GM12892 (cell line): ENCODE measurements at regions not wholly inside any gene's neighbourhood (a gene's known extent, or its start where the extent isn't known, plus 50 kb on each side); places are given as distances from the start of the nearest gene placed in this dataset.

Experiments
- POLR2A ChIP-seq: IDR thresholded peaks from 2 replicates; pipeline ENCODE4 v1.6.1; 2011; ENCODE audit warnings: low read depth, low read length, control low read depth
- POLR2AphosphoS5 ChIP-seq: IDR thresholded peaks from 2 replicates; pipeline ENCODE4 v1.6.1; 2011; ENCODE audit warnings: low read depth, low read length, control low read depth

- TF ChIP-seq POLR2A (no peak), POLR2AphosphoS5 (no peak)
These were observed 1108.2 kb downstream of the PCDH18 start for GRCh38 chr4:136424052-136424451.
